HCT116 (cell line): ENCODE measurements at regions not wholly inside any gene's neighbourhood (a gene's known extent, or its start where the extent isn't known, plus 50 kb on each side); places are given as distances from the start of the nearest gene placed in this dataset.

Experiments
- CEBPB ChIP-seq: IDR thresholded peaks from 2 replicates; pipeline ENCODE4 v1.6.1; 2012; ENCODE audit warnings: low read depth
- EZH2 ChIP-seq: fragments of 200-600 bp; sonication (generic); IDR thresholded peaks from 2 replicates; pipeline ENCODE4 v1.6.1; 2017; ENCODE audit warnings: antibody characterized with exemption, mixed run types
- JUND ChIP-seq: IDR thresholded peaks from 2 replicates; pipeline ENCODE4 v1.6.1; 2012
- POLR2A ChIP-seq: IDR thresholded peaks from 2 replicates; pipeline ENCODE4 v1.7.0; 2011; ENCODE audit warnings: borderline replicate concordance; ENCODE audit not compliant: insufficient read depth, insufficient read length; ENCODE audit errors: extremely low read depth
- POLR2AphosphoS5 ChIP-seq: IDR thresholded peaks from 2 replicates; pipeline ENCODE4 v1.6.1; 2011; ENCODE audit warnings: mild to moderate bottlenecking, low read depth, low read length, moderate library complexity
- RAD21 ChIP-seq: IDR thresholded peaks from 2 replicates; pipeline ENCODE4 v1.6.1; 2012; ENCODE audit warnings: low read depth, mild to moderate bottlenecking
- SRF ChIP-seq: IDR thresholded peaks from 2 replicates; pipeline ENCODE4 v1.6.1; 2012; ENCODE audit warnings: low read depth
- TF ChIP-seq, protein P1 (sequence below), 3 experiments: fragments of 200-600 bp in 1 of 3; sonication (generic) in 1 of 3; IDR thresholded peaks in 2 of 3; conservative IDR thresholded peaks in 1 of 3; 2 replicates each; pipeline ENCODE4 v1.5.1; 2012 to 2017; ENCODE audit warnings: low read depth in 2 of 3, low read length in 2 of 3, antibody characterized with exemption in 1 of 3, borderline replicate concordance in 1 of 3, control low read depth in 1 of 3, mild to moderate bottlenecking in 1 of 3, mixed read lengths in 1 of 3, mixed run types in 1 of 3, moderate library complexity in 1 of 3; ENCODE audit not compliant: insufficient read depth in 1 of 3
- TF ChIP-seq, protein P2 (sequence below): IDR thresholded peaks from 2 replicates; pipeline ENCODE4 v1.6.1; 2011; ENCODE audit warnings: mild to moderate bottlenecking, low read length, moderate library complexity; ENCODE audit not compliant: insufficient replicate concordance; ENCODE audit errors: extremely low read depth
- TF ChIP-seq, protein P3 (sequence below): IDR thresholded peaks from 2 replicates; pipeline ENCODE4 v1.6.1; 2012
- TF ChIP-seq, protein P4 (sequence below): IDR thresholded peaks from 2 replicates; pipeline ENCODE4 v1.6.1; 2012

DNA sequence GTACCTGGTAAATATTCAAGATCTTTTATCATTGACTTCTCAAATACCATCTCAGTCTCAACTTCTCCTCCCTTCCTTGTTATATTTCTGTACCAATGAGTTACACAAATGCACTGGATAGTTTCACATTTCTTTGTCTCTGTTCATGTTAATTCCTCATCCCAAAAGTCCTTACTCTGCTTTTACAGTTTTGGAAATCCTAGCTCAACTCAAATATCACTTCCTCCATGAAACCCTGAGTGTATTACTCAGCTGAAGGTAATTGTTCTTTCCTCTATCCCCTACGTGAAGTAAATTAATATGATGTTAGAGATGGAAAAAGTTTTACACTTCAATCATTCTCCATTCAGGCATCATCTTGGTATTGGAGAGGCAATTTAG lies 241.5 kb downstream of the TLE4 start:
- TF ChIP-seq, protein P1, sequence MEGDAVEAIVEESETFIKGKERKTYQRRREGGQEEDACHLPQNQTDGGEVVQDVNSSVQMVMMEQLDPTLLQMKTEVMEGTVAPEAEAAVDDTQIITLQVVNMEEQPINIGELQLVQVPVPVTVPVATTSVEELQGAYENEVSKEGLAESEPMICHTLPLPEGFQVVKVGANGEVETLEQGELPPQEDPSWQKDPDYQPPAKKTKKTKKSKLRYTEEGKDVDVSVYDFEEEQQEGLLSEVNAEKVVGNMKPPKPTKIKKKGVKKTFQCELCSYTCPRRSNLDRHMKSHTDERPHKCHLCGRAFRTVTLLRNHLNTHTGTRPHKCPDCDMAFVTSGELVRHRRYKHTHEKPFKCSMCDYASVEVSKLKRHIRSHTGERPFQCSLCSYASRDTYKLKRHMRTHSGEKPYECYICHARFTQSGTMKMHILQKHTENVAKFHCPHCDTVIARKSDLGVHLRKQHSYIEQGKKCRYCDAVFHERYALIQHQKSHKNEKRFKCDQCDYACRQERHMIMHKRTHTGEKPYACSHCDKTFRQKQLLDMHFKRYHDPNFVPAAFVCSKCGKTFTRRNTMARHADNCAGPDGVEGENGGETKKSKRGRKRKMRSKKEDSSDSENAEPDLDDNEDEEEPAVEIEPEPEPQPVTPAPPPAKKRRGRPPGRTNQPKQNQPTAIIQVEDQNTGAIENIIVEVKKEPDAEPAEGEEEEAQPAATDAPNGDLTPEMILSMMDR (IDR thresholded peaks at IDR 0.05 in 2 of 3, conservative IDR thresholded peaks at IDR 0.05 in 1 of 3; ENCODE audit: borderline replicate concordance in 1 of 3, insufficient read depth in 1 of 3, low read depth in 2 of 3, low read length in 2 of 3) = no peak
- TF ChIP-seq, protein P2, sequence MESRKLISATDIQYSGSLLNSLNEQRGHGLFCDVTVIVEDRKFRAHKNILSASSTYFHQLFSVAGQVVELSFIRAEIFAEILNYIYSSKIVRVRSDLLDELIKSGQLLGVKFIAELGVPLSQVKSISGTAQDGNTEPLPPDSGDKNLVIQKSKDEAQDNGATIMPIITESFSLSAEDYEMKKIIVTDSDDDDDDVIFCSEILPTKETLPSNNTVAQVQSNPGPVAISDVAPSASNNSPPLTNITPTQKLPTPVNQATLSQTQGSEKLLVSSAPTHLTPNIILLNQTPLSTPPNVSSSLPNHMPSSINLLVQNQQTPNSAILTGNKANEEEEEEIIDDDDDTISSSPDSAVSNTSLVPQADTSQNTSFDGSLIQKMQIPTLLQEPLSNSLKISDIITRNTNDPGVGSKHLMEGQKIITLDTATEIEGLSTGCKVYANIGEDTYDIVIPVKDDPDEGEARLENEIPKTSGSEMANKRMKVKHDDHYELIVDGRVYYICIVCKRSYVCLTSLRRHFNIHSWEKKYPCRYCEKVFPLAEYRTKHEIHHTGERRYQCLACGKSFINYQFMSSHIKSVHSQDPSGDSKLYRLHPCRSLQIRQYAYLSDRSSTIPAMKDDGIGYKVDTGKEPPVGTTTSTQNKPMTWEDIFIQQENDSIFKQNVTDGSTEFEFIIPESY = no peak
- no peak for TF ChIP-seq EZH2
- no peak for TF ChIP-seq POLR2A
- no peak for TF ChIP-seq CEBPB
- TF ChIP-seq, protein P3, sequence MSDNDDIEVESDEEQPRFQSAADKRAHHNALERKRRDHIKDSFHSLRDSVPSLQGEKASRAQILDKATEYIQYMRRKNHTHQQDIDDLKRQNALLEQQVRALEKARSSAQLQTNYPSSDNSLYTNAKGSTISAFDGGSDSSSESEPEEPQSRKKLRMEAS = no peak
- TF ChIP-seq POLR2AphosphoS5 = no peak
- no peak for TF ChIP-seq SRF
- TF ChIP-seq, protein P4, sequence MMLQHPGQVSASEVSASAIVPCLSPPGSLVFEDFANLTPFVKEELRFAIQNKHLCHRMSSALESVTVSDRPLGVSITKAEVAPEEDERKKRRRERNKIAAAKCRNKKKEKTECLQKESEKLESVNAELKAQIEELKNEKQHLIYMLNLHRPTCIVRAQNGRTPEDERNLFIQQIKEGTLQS = no peak
- no peak for TF ChIP-seq JUND
- no peak for TF ChIP-seq RAD21
